ENCODE measurements at regions not wholly inside any gene's neighbourhood (a gene's known extent, or its start where the extent isn't known, plus 50 kb on each side); places are given as distances from the start of the nearest gene placed in this dataset.

DNA sequence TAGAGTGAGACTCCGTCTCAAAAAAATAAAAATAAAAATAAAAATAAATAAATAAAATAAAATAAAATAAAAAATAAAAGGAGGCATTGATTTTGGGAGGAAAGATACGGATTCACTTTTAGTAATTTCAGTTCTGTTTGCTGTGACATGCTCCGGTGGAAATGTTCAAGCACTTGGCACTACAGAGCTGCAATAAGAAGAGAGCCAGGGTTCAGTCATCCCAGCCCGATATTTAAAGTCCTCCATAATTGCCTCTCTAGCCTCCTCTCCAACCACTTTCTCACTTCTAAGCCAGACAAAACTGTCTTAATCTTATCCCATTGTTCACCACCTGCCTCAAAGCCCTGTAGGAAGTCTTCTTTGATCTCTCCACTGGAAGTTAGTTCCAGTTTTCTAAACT is 55.0 kb upstream of the MACF1 start:
- TF ChIP-seq POLR2A (IDR thresholded peaks at IDR 0.05) = no peak
- TF ChIP-seq, protein P1, sequence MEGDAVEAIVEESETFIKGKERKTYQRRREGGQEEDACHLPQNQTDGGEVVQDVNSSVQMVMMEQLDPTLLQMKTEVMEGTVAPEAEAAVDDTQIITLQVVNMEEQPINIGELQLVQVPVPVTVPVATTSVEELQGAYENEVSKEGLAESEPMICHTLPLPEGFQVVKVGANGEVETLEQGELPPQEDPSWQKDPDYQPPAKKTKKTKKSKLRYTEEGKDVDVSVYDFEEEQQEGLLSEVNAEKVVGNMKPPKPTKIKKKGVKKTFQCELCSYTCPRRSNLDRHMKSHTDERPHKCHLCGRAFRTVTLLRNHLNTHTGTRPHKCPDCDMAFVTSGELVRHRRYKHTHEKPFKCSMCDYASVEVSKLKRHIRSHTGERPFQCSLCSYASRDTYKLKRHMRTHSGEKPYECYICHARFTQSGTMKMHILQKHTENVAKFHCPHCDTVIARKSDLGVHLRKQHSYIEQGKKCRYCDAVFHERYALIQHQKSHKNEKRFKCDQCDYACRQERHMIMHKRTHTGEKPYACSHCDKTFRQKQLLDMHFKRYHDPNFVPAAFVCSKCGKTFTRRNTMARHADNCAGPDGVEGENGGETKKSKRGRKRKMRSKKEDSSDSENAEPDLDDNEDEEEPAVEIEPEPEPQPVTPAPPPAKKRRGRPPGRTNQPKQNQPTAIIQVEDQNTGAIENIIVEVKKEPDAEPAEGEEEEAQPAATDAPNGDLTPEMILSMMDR (IDR thresholded peaks at IDR 0.05) = no peak
- TF ChIP-seq POLR2AphosphoS5 (IDR thresholded peaks at IDR 0.05) = no peak
